BLaER1 treated with 17β-estradiol and CSF1 and Interleukin-3, amounts not matched to agents 10 nM and 100 nM (cell line): ENCODE measurements at regions not wholly inside any gene's neighbourhood (a gene's known extent, or its start where the extent isn't known, plus 50 kb on each side); places are given as distances from the start of the nearest gene placed in this dataset.
A peak's percentile ranks its signal among the peaks of the same experiment; 100 is the strongest.

Experiments
- H3K27ac ChIP-seq, 11 experiments: shearing (Covaris generic); formaldehyde crosslinking; 2 replicates each; pipeline ENCODE4 v1.8.1; 2022
- H3K27me3 ChIP-seq, 11 experiments: shearing (Covaris generic); formaldehyde crosslinking; 2 replicates each; pipeline ENCODE4 v1.8.1; 2022
- H3K36me3 ChIP-seq, 11 experiments: shearing (Covaris generic); formaldehyde crosslinking; 2 replicates each; pipeline ENCODE4 v1.8.1; 2022
- H3K4me1 ChIP-seq, 10 experiments: shearing (Covaris generic); formaldehyde crosslinking; 2 replicates each; pipeline ENCODE4 v1.8.1; 2022
- H3K4me2 ChIP-seq, 11 experiments: shearing (Covaris generic); formaldehyde crosslinking; 2 replicates each; pipeline ENCODE4 v1.8.1; 2022
- H3K4me3 ChIP-seq, 10 experiments: shearing (Covaris generic); formaldehyde crosslinking; 2 replicates each; pipeline ENCODE4 v1.8.1; 2022
- H3K9ac ChIP-seq, 11 experiments: shearing (Covaris generic); formaldehyde crosslinking; 2 replicates each; pipeline ENCODE4 v1.8.1; 2022
- H3K9me3 ChIP-seq, 11 experiments: shearing (Covaris generic); formaldehyde crosslinking; replicated peaks in 1 of 11; 2 replicates each; pipeline ENCODE4 v1.8.1; 2022
- H4K20me1 ChIP-seq, 11 experiments: shearing (Covaris generic); formaldehyde crosslinking; 2 replicates each; pipeline ENCODE4 v1.8.1; 2022
- Cebpa-rat ChIP-seq, 11 experiments: shearing (Covaris generic); IDR thresholded peaks; 2 replicates each; pipeline ENCODE4 v1.8.1; 2022

DNA sequence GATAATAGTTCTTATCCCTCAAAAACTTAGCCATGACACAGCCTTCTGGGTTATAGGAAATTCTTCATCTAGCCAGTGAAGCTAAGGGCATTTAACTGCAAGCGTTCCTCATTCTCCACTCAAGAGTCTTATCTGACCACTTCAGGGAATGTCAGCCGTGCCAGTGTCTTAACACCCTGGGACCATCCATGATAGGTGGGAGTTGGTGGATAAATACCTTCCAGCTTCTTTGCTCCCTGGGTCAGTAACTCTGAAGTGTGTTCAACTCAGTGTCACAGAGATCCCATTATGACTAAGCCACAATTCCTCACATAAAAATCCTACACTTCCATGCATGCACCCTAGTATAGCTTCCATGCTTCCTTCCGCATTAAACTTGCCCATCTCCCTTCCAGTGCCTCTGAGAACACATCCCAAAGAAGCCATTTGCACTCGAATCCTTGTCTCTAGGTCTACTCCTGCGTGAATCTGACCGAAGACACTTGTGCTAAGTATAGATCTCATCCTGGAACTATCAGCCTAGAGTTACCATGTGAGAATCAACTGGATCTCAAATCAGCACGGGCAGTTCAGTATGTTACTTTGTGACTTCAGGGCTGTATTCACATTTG lies 264.3 kb upstream of the MAF start:
- Histone ChIP-seq H4K20me1 (no peaks in the 10 kb centered on the region), H3K27ac (no peak overlapping the region), H3K9ac (no peak overlapping the region), H3K4me1 (peaks cover 0 to 36% (median 24%) of the 10 kb centered on the region in 10 experiments; a peak in 15 of 20 replicates), H3K36me3 (no peaks in the 10 kb centered on the region), H3K4me2 (peak overlapping the region in 6 of 11 experiments; percentile 51 to 71 (median 64); a peak in 8 of 22 replicates), H3K4me3 (no peak overlapping the region), H3K27me3 (no peaks in the 10 kb centered on the region), H3K9me3 (peaks cover 0 to 9% (median 0%) of the 10 kb centered on the region in 11 experiments; a peak in 2 of 22 replicates)
- TF ChIP-seq Cebpa-rat (IDR thresholded peaks at IDR 0.05), result no peak

GRCh38 chr16:79864032-79864780 lies 263.7 kb upstream of the MAF start:
- H3K4me2 ChIP-seq, result peak overlapping the region in 9 of 11 experiments; percentile 17 to 71 (median 61); a peak in 17 of 22 replicates
- H3K27ac ChIP-seq, result no peak overlapping the region

DNA sequence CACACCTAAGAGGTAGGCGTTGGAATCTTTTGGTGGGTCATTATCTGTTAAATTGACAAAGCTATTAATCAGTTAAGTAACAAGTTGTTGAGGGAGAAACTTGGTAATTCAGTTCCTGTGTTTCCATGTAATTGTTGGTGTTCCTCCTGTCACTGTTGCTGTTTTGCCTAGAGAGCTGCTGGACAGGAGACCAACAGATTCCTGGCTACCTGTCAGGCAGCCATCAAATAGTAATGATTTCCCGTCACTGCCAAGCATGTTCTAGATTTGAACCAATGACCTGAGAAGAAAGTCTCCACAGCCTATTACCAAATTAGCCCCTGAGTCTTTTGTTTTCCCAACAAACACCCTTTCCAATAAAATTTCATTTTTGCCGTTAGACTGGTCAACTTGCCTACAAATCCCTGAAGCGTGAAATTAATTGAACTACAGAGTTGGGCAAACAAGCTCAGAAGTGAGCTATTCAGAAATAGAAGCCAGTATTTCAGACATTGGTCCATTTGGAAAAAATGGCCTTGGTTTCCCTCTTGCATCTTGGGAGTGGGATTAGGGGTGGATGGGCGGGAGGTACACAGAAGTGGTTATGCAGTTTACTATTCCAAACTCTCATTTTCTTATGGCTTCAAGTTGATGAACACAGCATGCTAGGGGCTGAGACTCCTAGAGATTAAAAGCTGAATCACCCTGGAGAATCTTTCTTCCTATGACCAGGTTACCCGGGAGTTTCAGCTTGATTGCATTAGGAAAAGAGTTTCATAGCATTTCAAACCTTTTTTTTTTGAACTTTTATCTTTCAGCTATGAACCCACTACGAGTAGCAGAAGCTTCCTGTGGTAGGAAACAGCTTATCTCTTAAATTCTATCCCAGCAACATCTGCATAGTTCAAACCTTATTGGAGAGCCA lies 262.8 kb upstream of the MAF start:
- Histone ChIP-seq H3K4me3 (no peak overlapping the region), H3K9me3 (peaks cover 0 to 9% (median 0%) of the 10 kb centered on the region in 11 experiments; a peak in 2 of 22 replicates), H3K36me3 (no peaks in the 10 kb centered on the region), H3K9ac (no peak overlapping the region), H3K4me1 (peaks cover 0 to 47% (median 34%) of the 10 kb centered on the region in 10 experiments; a peak in 15 of 20 replicates), H3K4me2 (peak overlapping the region in 9 of 11 experiments; percentile 17 to 71 (median 61); a peak in 17 of 22 replicates), H3K27ac (no peak overlapping the region; a peak in 1 of 22 replicates), H3K27me3 (no peaks in the 10 kb centered on the region), H4K20me1 (no peaks in the 10 kb centered on the region)
- no peak for TF ChIP-seq Cebpa-rat (IDR thresholded peaks at IDR 0.05)

More at GRCh38 chr16:79864032-79864780, 263.7 kb upstream of the MAF start:
- H3K4me1 ChIP-seq, result peaks cover 0 to 42% (median 30%) of the 10 kb centered on the region in 10 experiments; a peak in 15 of 20 replicates
- peaks cover 0 to 9% (median 0%) of the 10 kb centered on the region in 11 experiments; a peak in 2 of 22 replicates for H3K9me3 ChIP-seq
- H3K36me3 ChIP-seq, result no peaks in the 10 kb centered on the region
- no peak for TF ChIP-seq Cebpa-rat (IDR thresholded peaks at IDR 0.05)
- H3K9ac ChIP-seq, result no peak overlapping the region
- no peak overlapping the region for H3K4me3 ChIP-seq
- no peaks in the 10 kb centered on the region for H3K27me3 ChIP-seq
- no peaks in the 10 kb centered on the region for H4K20me1 ChIP-seq

DNA sequence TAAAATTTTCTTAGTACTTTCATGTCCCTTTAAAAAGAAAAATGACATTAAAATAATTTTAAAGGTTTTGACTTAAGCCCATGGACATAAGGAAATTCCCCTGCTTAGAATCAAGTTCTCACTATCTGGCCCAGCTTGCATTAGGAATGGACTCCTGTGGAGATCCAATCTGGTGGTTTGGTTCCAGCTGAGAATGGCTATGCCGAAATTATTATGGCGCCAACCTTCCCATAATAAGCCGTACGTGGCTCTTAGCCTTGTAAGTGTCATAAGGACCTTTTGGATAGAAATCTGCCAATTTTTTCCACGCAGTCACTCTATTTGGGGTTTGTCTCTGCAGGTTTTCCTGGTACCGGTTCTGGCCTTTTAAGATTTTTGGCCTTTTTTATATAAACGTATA lies 262.1 kb upstream of the MAF start:
- no peak overlapping the region for H3K9ac ChIP-seq
- no peaks in the 10 kb centered on the region for H3K27me3 ChIP-seq
- no peak overlapping the region for H3K4me3 ChIP-seq
- no peaks in the 10 kb centered on the region for H3K36me3 ChIP-seq
- peaks cover 0 to 47% (median 34%) of the 10 kb centered on the region in 10 experiments; a peak in 15 of 20 replicates for H3K4me1 ChIP-seq
- peak overlapping the region in 2 of 11 experiments; percentile 69 to 71; a peak in 5 of 22 replicates for H3K4me2 ChIP-seq
- TF ChIP-seq Cebpa-rat (IDR thresholded peaks at IDR 0.05), result no peak
- no peaks in the 10 kb centered on the region for H4K20me1 ChIP-seq
- peaks cover 0 to 9% (median 0%) of the 10 kb centered on the region in 11 experiments; a peak in 4 of 22 replicates for H3K9me3 ChIP-seq
- no peak overlapping the region for H3K27ac ChIP-seq

GRCh38 chr16:79856581-79856980 lies 256.0 kb upstream of the MAF start:
- H3K9ac ChIP-seq, result no peak overlapping the region
- H3K36me3 ChIP-seq, result 0 out of 22 replicates have a peak, but pooled peaks cover 0 to 8% (median 0%) of the 10 kb centered on the region in 11 experiments
- peaks cover 0 to 19% (median 16%) of the 10 kb centered on the region in 10 experiments; a peak in 13 of 20 replicates for H3K4me1 ChIP-seq
- no peaks in the 10 kb centered on the region for H3K27me3 ChIP-seq
- no peak overlapping the region for H3K4me3 ChIP-seq
- TF ChIP-seq Cebpa-rat (IDR thresholded peaks at IDR 0.05), result no peak
- no peaks in the 10 kb centered on the region for H4K20me1 ChIP-seq
- no peak overlapping the region for H3K27ac ChIP-seq
- no peak overlapping the region for H3K4me2 ChIP-seq
- peaks cover 46 to 57% (median 53%) of the 10 kb centered on the region in 11 experiments for H3K9me3 ChIP-seq

DNA sequence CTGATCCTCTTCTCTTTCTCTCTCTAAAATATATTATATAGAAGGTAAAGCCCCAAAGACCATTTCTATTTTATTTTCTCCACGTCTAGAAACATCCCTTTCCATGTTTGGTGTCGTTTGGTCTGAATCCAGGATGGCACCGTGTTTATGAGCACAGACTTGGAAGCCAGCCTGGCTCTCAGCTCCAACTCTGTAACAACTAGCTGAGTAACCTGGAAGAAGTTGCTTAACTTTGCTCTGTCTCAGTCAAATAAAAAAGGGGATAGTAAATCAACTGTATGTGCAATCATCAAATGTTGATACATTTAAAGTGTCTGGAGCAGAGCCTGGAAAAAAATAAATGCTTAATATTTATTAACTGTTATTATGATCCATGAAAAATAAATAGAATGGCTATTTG lies 249.8 kb upstream of the MAF start:
- H3K9me3 ChIP-seq, result peaks cover 26 to 39% (median 32%) of the 10 kb centered on the region in 11 experiments
- H3K4me1 ChIP-seq, result peaks cover 6 to 58% (median 47%) of the 10 kb centered on the region in 10 experiments; a peak in 18 of 20 replicates
- H3K9ac ChIP-seq, result no peak overlapping the region
- peak overlapping the region in 7 of 11 experiments; percentile 69 to 91 (median 80); a peak in 10 of 22 replicates for H3K4me2 ChIP-seq
- no peaks in the 10 kb centered on the region for H3K36me3 ChIP-seq
- H3K27ac ChIP-seq, result no peak overlapping the region
- TF ChIP-seq Cebpa-rat (IDR thresholded peaks at IDR 0.05), result no peak
- no peaks in the 10 kb centered on the region for H4K20me1 ChIP-seq
- H3K27me3 ChIP-seq, result no peaks in the 10 kb centered on the region
- H3K4me3 ChIP-seq, result no peak overlapping the region

GRCh38 chr16:79849119-79849518 lies 248.6 kb upstream of the MAF start:
- Histone ChIP-seq H3K9ac (no peak overlapping the region), H4K20me1 (no peaks in the 10 kb centered on the region), H3K4me2 (peak overlapping the region; percentile 21 to 91 (median 77); a peak in 18 of 22 replicates), H3K4me3 (no peak overlapping the region), H3K27ac (no peak overlapping the region), H3K4me1 (peaks cover 13 to 71% (median 59%) of the 10 kb centered on the region in 10 experiments; a peak in 18 of 20 replicates), H3K27me3 (no peaks in the 10 kb centered on the region), H3K9me3 (peaks cover 14 to 26% (median 20%) of the 10 kb centered on the region in 11 experiments; a peak in 21 of 22 replicates), H3K36me3 (no peaks in the 10 kb centered on the region)
- TF ChIP-seq Cebpa-rat (IDR thresholded peaks at IDR 0.05), result no peak

DNA sequence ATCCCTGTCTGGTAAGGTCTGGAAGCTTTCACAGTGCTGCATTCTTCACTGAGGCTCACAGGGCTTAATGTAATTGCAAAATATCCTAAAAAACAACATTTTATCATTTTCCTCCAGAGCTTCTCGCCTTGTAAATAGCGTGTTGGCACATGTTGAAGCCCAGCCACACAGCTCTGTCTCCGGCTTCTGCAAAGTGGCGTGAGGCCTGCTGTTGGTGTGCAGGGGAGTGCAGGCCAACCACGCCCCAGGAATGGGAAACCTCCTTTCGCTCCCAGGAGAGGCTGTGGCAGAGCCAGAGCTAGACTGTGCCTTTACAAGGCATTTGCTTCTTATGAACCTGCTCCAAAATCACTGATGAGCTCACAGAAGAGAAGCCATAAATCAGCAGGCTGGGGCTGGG lies 248.2 kb upstream of the MAF start:
- Histone ChIP-seq H3K9me3 (peaks cover 10 to 24% (median 16%) of the 10 kb centered on the region in 11 experiments; a peak in 21 of 22 replicates), H3K4me2 (peak overlapping the region in 9 of 11 experiments; percentile 30 to 91 (median 80); a peak in 17 of 22 replicates), H3K27me3 (no peaks in the 10 kb centered on the region), H3K36me3 (no peaks in the 10 kb centered on the region), H4K20me1 (no peaks in the 10 kb centered on the region), H3K4me1 (peaks cover 13 to 75% (median 60%) of the 10 kb centered on the region in 10 experiments; a peak in 18 of 20 replicates), H3K27ac (no peak overlapping the region), H3K4me3 (no peak overlapping the region), H3K9ac (no peak overlapping the region)
- no peak for TF ChIP-seq Cebpa-rat (IDR thresholded peaks at IDR 0.05)
